Right atrium auricular region (tissue), 2 donors: ENCODE measurements at regions not wholly inside any gene's neighbourhood (a gene's known extent, or its start where the extent isn't known, plus 50 kb on each side); places are given as distances from the start of the nearest gene placed in this dataset.

Experiments used
- DNase-seq: peaks from one replicate; pipeline ENCODE4 v3.0.0-alpha.2; 2019; ENCODE audit warnings: low spot score
- H3K27ac ChIP-seq, 2 donors: fragments of 200-600 bp; sonication (generic); 1 replicate in 1 of 2; 2 replicates in 1 of 2; pipeline ENCODE4 v1.5.1; 2016 to 2019
- H3K27me3 ChIP-seq, 2 donors: fragments of 200-600 bp; sonication (generic); one replicate each; pipeline versions ENCODE4 v1.5.1 to v1.6.0; 2017 to 2019
- H3K36me3 ChIP-seq: fragments of 200-600 bp; sonication (generic); one replicate; pipeline ENCODE4 v1.5.1; 2016
- H3K4me1 ChIP-seq, 2 donors: fragments of 200-600 bp; sonication (generic); one replicate each; pipeline versions ENCODE4 v1.5.1 to v1.6.0; 2017 to 2019
- H3K4me3 ChIP-seq, 2 donors: fragments of 200-600 bp; sonication (generic); 1 replicate in 1 of 2; 2 replicates in 1 of 2; pipeline ENCODE4 v1.5.1; 2017 to 2019; ENCODE audit warnings: mild to moderate bottlenecking in 1 of 2, moderate library complexity in 1 of 2
- H3K9me3 ChIP-seq, 2 donors: fragments of 200-600 bp; sonication (generic); one replicate each; pipeline ENCODE4 v1.5.1; 2019
- CTCF ChIP-seq, 2 donors: fragments of 200-600 bp; sonication (generic); IDR thresholded peaks; one replicate each; pipeline ENCODE4 v1.5.1; 2019; ENCODE audit warnings: antibody characterized with exemption in 2 of 2

- H3K27me3 ChIP-seq, result no peaks in the 10 kb centered on the region
- H3K9me3 ChIP-seq, result no peaks in the 10 kb centered on the region
- no peak overlapping the region for H3K27ac ChIP-seq
- H3K4me3 ChIP-seq, result no peak overlapping the region
- no peak for DNase-seq
- H3K4me1 ChIP-seq, result no peaks in the 10 kb centered on the region
- H3K36me3 ChIP-seq, result no peaks in the 10 kb centered on the region
- TF ChIP-seq CTCF (IDR thresholded peaks at IDR 0.05), result no peak
Observed at GRCh38 chr16:65406116-65406515, 284.3 kb upstream of the CDH11 start.

- no peak for TF ChIP-seq CTCF (IDR thresholded peaks at IDR 0.05)
- H3K4me3 ChIP-seq, result no peak overlapping the region
- H3K27me3 ChIP-seq, result no peaks in the 10 kb centered on the region
- DNase-seq, result no peak
- no peak overlapping the region for H3K27ac ChIP-seq
- no peaks in the 10 kb centered on the region for H3K4me1 ChIP-seq
- H3K9me3 ChIP-seq, result no peaks in the 10 kb centered on the region
- no peaks in the 10 kb centered on the region for H3K36me3 ChIP-seq
Observed at GRCh38 chr16:65394281-65394680, 272.4 kb upstream of the CDH11 start.

- Histone ChIP-seq H3K27ac (no peak overlapping the region), H3K4me1 (no peaks in the 10 kb centered on the region), H3K4me3 (no peak overlapping the region), H3K36me3 (no peaks in the 10 kb centered on the region), H3K9me3 (no peaks in the 10 kb centered on the region), H3K27me3 (no peaks in the 10 kb centered on the region)
- DNase-seq, result no peak
- no peak for TF ChIP-seq CTCF (IDR thresholded peaks at IDR 0.05)
Observed at GRCh38 chr16:65392806-65393565, 271.1 kb upstream of the CDH11 start.

GRCh38 chr16:65388592-65388991 is 266.7 kb upstream of the CDH11 start:
- no peak for DNase-seq
- no peaks in the 10 kb centered on the region for H3K4me1 ChIP-seq
- H3K9me3 ChIP-seq, result no peaks in the 10 kb centered on the region
- H3K27ac ChIP-seq, result no peak overlapping the region
- H3K27me3 ChIP-seq, result no peaks in the 10 kb centered on the region
- TF ChIP-seq CTCF (IDR thresholded peaks at IDR 0.05), result no peak
- no peak overlapping the region for H3K4me3 ChIP-seq
- no peaks in the 10 kb centered on the region for H3K36me3 ChIP-seq

- no peak for DNase-seq
- TF ChIP-seq CTCF (IDR thresholded peaks at IDR 0.05), result no peak
Observed at GRCh38 chr16:65386672-65387071, 264.8 kb upstream of the CDH11 start.

GRCh38 chr16:65384441-65384840 is 262.6 kb upstream of the CDH11 start:
- Histone ChIP-seq H3K36me3 (no peaks in the 10 kb centered on the region), H3K9me3 (no peaks in the 10 kb centered on the region), H3K4me1 (no peaks in the 10 kb centered on the region), H3K27ac (no peak overlapping the region), H3K4me3 (no peak overlapping the region), H3K27me3 (no peaks in the 10 kb centered on the region)
- DNase-seq, result no peak
- TF ChIP-seq CTCF (IDR thresholded peaks at IDR 0.05), result no peak

More at GRCh38 chr16:65386672-65387071, 264.8 kb upstream of the CDH11 start:
- H3K36me3 ChIP-seq, result no peaks in the 10 kb centered on the region
- H3K27me3 ChIP-seq, result no peaks in the 10 kb centered on the region
- no peak overlapping the region for H3K4me3 ChIP-seq
- no peaks in the 10 kb centered on the region for H3K9me3 ChIP-seq
- H3K4me1 ChIP-seq, result no peaks in the 10 kb centered on the region
- H3K27ac ChIP-seq, result no peak overlapping the region
